Lung microvascular endothelial cell (primary cell): ENCODE measurements at regions not wholly inside any gene's neighbourhood (a gene's known extent, or its start where the extent isn't known, plus 50 kb on each side); places are given as distances from the start of the nearest gene placed in this dataset.

Experiments used
- DNase-seq, 2 donors: peaks; one replicate each; pipeline versions ENCODE4 v3.0.0 to v3.0.0-alpha.2; 2010; ENCODE audit warnings: low read depth in 2 of 2

GRCh38 chr4:114361249-114361648, 237.4 kb upstream of the UGT8 start:
- DNase-seq = no peak

- peak in 1 of 2 donors; percentile 69 for DNase-seq
Measured at GRCh38 chr4:114364857-114365256, 233.8 kb upstream of the UGT8 start.

DNA sequence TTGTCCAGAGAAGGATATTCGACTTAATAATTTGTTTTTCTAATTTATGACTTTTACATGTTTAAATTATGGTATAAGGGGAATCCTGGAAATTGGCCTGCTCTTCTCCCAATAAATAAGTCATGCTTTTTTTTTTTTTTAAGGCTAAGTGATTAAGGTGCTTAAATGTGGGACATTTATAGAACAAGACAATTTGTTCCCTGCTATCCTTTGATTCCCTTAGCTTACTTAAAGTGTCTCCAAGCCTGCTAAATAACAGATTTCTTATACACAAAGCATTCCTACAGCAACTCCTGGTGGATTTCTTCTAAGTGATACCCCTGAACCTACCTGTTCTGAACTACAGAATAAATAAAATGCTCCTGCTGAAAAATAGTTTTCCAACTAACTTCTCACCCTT, 233.0 kb upstream of the UGT8 start:
- DNase-seq = no peak

GRCh38 chr4:114366368-114366767, 232.2 kb upstream of the UGT8 start:
- DNase-seq = no peak

DNA sequence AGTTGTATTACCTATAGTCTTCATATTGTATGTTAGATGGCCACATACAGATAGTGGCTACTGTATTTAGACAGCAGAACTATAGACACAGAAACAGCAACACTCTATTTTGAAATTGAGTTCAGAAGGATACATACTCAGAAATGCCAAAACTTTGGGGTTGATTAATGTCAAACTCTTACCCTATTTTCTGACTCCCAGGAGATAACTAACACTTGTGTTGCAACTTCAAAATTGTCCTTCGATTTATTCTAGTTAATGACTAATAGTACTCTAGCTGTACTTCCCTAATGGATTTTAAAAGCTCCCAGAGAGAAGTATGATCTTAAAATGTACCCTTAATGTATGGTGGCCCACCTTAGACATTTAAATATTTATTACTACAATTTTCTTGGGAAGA, 229.9 kb upstream of the UGT8 start:
- no peak for DNase-seq

DNA sequence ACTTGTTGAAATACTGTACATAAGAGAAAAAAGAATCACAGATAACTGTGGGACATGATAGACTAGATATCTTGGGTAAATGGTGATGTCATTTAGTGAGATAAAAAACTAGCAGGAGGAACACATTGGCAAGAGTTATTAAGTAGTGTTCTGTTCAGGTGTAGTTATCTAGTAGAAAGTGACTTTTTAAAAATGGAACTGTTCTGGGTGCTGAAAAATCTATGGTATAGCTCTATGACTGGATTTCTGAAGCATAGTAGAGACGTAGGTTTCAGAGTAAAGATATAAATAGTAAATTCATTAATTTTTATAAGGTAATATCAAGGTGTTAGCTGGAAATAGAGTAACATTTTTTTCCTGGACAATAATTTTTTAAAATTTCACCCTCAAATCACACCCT, 225.1 kb upstream of the UGT8 start:
- DNase-seq = no peak

GRCh38 chr4:114378305-114378903, 220.2 kb upstream of the UGT8 start:
- peak; percentile 45 to 64 for DNase-seq

- no peak for DNase-seq
Measured at GRCh38 chr4:114383067-114383466, 215.5 kb upstream of the UGT8 start.

- peak in 1 of 2 donors; percentile 65 for DNase-seq
Measured at GRCh38 chr4:114383721-114384120, 214.9 kb upstream of the UGT8 start.

DNA sequence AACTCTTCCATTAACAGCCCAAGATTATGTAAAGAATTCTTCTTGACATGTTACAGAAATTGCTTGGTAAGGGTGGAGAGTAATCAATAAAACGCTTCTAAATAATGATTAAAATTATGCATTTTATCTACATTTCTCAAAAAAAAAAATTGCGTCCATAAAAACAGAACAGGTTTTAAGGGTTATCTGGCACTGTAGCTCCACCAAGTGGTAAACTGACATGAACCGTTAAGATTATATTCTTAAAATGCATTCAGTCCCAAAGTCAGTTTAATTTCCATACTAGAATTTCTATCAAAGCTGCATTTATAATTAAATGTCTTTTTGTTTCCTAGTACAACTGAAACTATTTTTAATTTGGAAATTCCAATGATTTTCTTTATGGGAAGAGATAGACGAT, 214.0 kb upstream of the UGT8 start:
- peak; percentile 67 to 75 for DNase-seq

DNA sequence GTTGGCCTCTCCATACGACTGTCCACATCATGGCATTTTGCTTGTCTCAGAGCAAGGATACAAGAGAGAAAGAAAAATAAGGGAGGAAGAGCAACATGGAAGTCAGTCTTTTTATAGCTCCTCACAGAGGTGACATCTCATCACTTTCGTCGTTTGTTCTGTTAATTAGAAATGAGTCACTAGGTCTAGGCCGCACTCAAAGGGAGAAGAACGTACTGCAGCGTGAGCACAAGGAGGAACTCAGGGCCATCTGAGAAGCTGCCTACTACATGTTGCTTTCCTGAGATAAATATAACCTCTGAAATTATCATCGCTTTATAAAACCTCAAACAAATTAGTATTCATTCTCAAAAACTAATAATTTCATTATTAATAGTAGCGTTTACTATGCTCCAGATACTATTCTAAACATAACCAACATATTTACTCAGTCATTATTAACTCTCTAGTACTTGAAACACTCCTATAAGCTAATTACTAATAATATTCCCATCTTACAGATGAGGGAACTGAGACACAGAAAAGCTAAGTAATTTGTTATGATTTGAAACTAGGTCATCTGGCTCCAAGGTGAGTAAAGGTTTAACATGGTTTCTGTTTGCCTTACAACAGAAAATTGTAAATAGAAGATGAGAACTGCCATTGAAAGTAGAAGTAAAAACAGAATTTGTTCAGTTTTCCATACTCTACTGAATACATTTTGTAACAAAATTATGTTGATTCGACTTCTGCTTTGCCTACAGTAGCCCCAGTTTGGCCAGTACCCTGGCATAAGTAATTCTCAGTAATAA, 213.2 kb upstream of the UGT8 start:
- DNase-seq = no peak

GRCh38 chr4:114386637-114387233, 211.9 kb upstream of the UGT8 start:
- peak; percentile 56 to 68 for DNase-seq

GRCh38 chr4:114389070-114389685, 209.4 kb upstream of the UGT8 start:
- DNase-seq = no peak

DNA sequence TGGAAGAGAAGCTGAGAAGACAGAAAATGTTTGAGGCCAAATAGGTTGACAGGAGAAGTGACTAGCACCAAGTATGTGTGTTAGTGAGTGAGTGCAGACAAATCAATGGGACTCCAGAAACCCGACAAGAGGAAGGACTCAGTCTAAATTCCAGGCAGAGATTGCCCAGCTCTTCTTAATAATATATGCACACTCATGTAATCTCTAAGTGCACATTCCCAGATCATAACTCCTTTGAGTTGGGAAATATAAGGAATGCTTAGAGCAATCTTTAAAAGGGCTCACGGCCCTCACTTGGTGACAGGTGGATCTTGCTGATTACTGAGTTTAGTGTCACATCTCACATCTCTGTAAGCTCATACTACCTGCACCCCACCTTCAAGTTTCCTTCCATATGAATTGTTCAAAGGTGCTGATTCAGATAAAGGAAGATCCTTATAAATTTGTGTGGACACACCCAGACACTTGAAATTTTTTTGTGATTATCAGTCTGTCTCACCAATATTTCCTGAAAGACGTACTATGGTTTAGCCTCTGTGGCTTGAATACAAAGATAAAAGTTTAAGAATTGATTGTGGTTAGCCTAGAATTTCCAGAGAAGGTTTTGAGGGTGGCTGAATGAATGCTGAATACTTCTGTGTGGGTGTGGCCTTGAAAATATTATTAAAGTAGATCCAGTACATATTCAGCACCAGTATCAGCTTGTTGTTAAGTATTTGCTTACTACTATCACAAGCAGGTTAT, 205.1 kb upstream of the UGT8 start:
- no peak for DNase-seq

DNA sequence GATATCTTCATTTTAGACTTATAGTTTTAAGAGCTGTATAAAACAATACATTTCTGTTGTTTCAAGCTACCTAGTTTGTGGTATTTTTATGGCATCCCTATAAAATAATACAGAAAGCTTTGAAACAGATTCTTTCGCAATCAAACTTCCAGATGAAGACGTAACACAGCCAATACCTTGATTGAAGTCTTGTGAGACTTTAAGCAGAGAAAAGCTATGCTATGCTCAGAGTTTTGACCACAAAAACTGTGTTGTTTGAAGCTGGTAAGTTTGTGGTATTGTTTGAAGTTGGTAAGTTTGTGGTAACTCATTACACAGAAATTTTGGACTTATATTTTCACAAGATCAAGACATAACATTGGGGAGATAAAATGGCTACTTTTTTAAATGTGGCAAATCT, 201.8 kb upstream of the UGT8 start:
- no peak for DNase-seq

DNA sequence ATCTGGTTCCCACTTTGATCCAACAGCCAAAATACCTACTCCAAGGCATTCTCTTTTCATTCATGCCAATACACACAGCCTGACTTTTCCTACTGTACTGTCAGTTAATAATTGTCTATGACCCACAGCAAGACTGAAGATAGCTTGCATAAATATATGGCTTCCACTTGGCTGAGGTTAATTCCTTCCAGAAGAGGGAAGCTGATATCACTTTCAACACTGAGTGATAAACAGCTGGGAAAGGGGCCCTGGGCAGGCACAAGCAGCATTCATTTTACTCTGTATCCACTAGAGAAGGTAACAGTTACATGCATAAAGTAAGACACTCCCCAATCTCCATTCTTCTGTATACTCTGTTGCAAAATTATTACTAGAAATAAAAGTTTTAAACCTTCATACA, 200.2 kb upstream of the UGT8 start:
- no peak for DNase-seq

DNA sequence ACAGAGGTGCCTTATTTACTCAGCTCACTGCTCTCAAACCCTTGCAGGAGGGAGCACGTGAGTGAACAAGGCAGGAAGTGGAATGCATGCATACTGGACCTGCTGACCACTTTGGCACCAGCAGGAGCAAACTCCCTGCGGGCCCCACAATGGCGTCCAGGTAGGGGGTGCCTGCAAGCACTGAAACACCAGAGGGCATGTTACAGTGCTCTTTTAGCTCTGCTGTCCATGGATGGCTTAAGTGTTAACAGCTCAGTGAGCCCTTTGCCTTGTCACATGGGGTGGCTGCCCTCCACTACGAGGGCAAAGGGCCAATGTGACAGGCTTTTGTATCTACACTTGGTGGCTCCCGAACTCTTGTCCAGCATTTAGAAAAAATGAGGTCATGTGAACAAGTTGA, 199.5 kb upstream of the UGT8 start:
- no peak for DNase-seq

DNA sequence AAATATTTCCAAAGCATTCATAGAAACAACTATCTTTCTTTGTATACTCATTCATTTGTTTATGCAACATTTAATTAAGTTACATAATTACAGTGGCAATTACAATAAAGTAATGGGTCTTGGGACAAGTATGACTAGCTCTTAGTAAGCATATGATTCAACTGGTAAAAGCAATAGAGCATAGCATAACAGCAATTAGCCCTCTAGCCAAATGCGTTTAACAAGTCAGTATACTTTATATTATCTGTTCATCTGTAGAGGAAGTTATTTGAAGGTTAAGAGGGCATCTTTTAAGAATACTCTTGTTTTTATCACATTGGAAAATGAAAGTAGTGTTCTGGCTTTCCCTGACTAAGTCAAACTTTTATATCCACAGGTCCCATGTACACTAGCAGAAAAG, 198.1 kb upstream of the UGT8 start:
- no peak for DNase-seq

DNA sequence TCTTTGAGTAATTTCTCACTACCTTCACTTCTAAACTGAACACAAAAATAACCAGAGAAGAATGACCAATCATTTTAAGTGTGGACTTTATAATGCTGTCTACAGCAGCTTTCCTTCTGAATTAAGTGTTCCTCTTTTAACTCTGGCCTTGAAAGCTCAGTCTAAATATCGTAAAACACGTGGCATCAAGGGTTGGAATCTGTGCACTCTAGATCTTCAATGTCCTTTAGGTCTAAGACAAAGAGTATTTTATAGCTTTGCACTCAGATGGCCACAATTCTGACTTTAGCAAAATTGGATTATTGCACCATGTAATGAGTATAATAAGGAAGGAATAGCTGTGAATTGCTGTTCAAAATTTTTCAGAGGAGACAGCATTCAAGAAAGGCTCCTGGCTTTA, 197.1 kb upstream of the UGT8 start:
- no peak for DNase-seq

- DNase-seq = no peak
Measured at GRCh38 chr4:114417214-114417613, 181.4 kb upstream of the UGT8 start.

GRCh38 chr4:114420069-114420468, 178.5 kb upstream of the UGT8 start:
- no peak for DNase-seq

GRCh38 chr4:114423582-114423981, 175.0 kb upstream of the UGT8 start:
- no peak for DNase-seq
